ENCODE measurements at regions not wholly inside any gene's neighbourhood (a gene's known extent, or its start where the extent isn't known, plus 50 kb on each side); places are given as distances from the start of the nearest gene placed in this dataset.

DNA sequence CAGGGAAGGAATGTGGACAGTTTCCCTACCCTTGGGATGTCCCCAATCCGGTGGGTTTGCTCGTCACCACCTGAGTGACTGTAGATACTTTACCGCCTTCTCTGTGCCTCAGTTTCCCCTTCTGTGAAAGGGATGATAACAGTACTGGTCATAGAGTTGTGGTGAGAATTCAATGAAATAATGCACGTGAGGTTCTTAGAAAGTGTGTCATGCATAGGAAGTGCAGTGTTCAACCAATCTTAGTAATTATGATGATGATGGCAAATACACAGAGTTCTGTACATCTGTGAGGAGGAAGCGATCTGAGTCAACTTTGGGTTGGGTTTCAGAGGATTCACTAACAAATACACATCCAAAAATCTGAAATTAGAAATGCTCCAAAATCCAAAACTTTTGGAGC, 114.6 kb upstream of the HS3ST2 start:
- TF ChIP-seq, protein P1, sequence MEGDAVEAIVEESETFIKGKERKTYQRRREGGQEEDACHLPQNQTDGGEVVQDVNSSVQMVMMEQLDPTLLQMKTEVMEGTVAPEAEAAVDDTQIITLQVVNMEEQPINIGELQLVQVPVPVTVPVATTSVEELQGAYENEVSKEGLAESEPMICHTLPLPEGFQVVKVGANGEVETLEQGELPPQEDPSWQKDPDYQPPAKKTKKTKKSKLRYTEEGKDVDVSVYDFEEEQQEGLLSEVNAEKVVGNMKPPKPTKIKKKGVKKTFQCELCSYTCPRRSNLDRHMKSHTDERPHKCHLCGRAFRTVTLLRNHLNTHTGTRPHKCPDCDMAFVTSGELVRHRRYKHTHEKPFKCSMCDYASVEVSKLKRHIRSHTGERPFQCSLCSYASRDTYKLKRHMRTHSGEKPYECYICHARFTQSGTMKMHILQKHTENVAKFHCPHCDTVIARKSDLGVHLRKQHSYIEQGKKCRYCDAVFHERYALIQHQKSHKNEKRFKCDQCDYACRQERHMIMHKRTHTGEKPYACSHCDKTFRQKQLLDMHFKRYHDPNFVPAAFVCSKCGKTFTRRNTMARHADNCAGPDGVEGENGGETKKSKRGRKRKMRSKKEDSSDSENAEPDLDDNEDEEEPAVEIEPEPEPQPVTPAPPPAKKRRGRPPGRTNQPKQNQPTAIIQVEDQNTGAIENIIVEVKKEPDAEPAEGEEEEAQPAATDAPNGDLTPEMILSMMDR (IDR thresholded peaks at IDR 0.05; ENCODE audit: low read length), result no peak
- no peak for TF ChIP-seq EZH2 (optimal IDR thresholded peaks at IDR 0.05; ENCODE audit: low read depth, low read length)
- TF ChIP-seq EZH2phosphoT487 (IDR thresholded peaks at IDR 0.05; ENCODE audit: low read length), result no peak

Data from MM.1S (cell line).